Activated CD8-positive, alpha-beta T cell treated with anti-CD3 and anti-CD28 coated beads, Interleukin-2, amount 10 ng/mL, durations not matched to agents 7 days and 5 days (primary cell): ENCODE measurements at regions not wholly inside any gene's neighbourhood (a gene's known extent, or its start where the extent isn't known, plus 50 kb on each side); places are given as distances from the start of the nearest gene placed in this dataset.
"Not testable (repeated sequence)": the region's sequence is repeated elsewhere in the genome, so short reads cannot be mapped to it uniquely, and the experiment has no call there.

Experiments
- ATAC-seq: fragments of 150-1000 bp; cut with Tn5 transposase; one replicate; pipeline ENCODE4 v1.10.0; 2021; ENCODE audit warnings: moderate library complexity
- CTCF ChIA-PET: fragments of 350-600 bp; sonication (Branson Sonifier 250); formaldehyde crosslinking; loops from one replicate; lab custom pipeline; 2021; ENCODE audit warnings: antibody characterized with exemption; lab: Charles Lee
- POLR2A ChIA-PET: fragments of 350-600 bp; sonication (Branson Sonifier 250); formaldehyde crosslinking; loops from one replicate; lab custom pipeline; 2021; ENCODE audit warnings: antibody characterized with exemption; lab: Charles Lee
- DNase-seq: peaks from one replicate; pipeline ENCODE4 v3.0.0-alpha.2; 2020
- H3K27ac Mint-ChIP-seq: one replicate; pipeline ENCODE4 v1.8.0; 2021; ENCODE audit warnings: mild to moderate bottlenecking, mixed read lengths
- H3K27me3 Mint-ChIP-seq: one replicate; pipeline ENCODE4 v1.8.0; 2021; ENCODE audit warnings: low read depth, mixed read lengths
- H3K36me3 Mint-ChIP-seq: one replicate; pipeline ENCODE4 v1.8.0; 2021; ENCODE audit warnings: low read depth, mixed read lengths
- H3K4me1 Mint-ChIP-seq: one replicate; pipeline ENCODE4 v1.8.0; 2021; ENCODE audit warnings: low read depth, mixed read lengths
- H3K4me3 Mint-ChIP-seq: one replicate; pipeline ENCODE4 v1.8.0; 2021; ENCODE audit warnings: mild to moderate bottlenecking, mixed read lengths
- H3K9me3 Mint-ChIP-seq: one replicate; pipeline ENCODE4 v1.8.0; 2022; ENCODE audit warnings: mixed read lengths; ENCODE audit not compliant: insufficient read depth

DNA sequence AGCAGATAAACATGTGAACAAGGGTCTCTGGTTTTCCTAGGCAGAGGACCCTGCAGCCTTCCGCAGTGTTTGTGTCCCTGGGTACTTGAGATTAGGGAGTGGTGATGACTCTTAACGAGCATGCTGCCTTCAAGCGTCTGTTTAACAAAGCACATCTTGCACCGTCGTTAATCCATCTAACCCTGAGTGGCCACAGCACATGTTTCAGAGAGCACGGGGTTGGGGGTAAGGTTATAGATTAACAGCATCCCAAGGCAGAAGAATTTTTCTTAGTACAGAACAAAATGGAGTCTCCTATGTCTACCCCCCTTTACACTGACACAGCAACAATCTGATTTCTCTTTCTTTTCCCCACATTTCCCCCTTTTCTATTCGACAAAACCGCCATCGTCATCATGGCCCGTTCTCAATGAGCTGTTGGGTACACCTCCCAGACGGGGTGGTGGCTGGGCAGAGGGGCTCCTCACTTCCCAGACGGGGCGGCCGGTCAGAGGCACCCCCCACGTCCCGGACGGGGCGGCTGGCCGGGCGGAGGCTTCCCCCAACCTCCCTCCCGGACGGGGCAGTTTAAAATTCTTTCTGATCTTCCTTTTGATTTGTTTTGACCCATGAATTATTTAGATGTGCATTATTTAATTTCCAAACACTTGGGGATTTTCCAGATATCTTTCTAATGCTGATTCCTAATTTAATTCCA lies 171.7 kb upstream of the RAB6C start:
- H3K4me3 Mint-ChIP-seq, POLR2A ChIA-PET, H3K27ac Mint-ChIP-seq, H3K4me1 Mint-ChIP-seq, H3K27me3 Mint-ChIP-seq, CTCF ChIA-PET, H3K9me3 Mint-ChIP-seq, H3K36me3 Mint-ChIP-seq, ATAC-seq, DNase-seq: not testable (repeated sequence)

DNA sequence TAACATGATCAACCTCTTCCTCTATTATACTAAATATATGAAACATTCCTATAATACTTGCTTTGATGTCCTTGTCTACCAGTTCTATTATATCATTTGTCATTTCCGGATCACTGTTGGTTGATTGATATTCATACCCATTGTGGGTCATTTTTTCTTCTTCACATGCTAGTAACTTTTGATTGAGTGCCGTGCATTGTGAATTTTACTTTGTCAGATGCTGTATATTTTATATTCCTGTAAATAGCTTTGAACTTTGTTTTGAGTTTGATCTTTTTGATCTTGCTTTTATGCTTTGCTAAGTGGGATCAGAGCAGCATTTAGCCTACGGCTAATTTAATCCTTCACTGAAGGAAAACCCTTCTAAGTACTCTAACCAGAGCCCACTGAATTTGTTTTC lies 168.9 kb upstream of the RAB6C start:
- Mint-ChIP-seq H3K36me3 (no peaks in the 10 kb centered on the region), H3K27ac (no peak overlapping the region), H3K4me3 (no peak overlapping the region), H3K27me3 (peaks cover 10% of the 10 kb centered on the region), H3K9me3 (no peaks in the 10 kb centered on the region), H3K4me1 (peaks cover 13% of the 10 kb centered on the region)
- ChIA-PET POLR2A (no interaction called here), CTCF (no interaction called here)
- DNase-seq = no peak
- no peak for ATAC-seq

DNA sequence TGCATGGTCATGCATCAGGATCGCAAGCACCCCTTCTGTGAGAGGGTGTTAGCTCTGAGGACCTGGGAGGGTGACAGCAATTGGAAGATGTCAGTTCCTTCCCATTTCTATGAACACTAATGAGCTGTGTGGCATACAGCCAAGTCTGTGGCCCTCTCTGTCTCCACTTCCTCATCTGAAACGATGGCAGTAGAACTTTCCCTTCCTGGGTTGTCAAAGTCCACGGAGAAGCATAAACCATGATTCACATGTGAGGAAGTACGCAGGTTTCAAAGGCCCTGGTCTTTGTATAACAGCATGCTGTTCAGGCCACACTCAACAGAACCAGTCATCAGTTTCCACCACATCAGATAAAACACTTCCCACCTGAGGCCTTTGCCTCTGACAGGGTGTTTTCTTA lies 167.4 kb upstream of the RAB6C start:
- no peak for ATAC-seq
- Mint-ChIP-seq H3K4me3 (no peak overlapping the region), H3K27me3 (peaks cover 10% of the 10 kb centered on the region), H3K4me1 (peaks cover 13% of the 10 kb centered on the region), H3K27ac (no peak overlapping the region), H3K36me3 (no peaks in the 10 kb centered on the region), H3K9me3 (no peaks in the 10 kb centered on the region)
- DNase-seq = no peak
- ChIA-PET POLR2A (no interaction called here), CTCF (no interaction called here)

- CTCF ChIA-PET = no interaction called here
These were observed 166.8 kb upstream of the RAB6C start for GRCh38 chr2:129812654-129813053.

DNA sequence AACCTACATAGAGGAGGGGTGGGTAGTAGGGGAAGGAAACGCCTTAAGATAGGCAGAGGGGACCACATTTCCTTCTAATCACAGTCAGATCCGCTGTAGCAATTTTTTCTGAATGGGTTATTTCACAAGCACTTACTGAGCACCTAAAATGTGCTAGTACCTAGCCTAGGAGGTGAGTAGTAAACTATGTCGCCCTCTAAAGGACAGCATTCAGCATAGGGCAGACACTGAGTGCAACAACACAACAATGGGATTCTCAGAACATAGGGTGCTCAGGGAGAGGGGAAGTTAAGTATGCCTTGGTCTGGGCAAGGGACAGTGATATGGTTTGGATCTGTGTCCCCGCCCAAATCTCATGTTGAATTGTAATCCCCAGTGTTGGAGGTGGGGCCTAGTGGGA lies 166.1 kb upstream of the RAB6C start:
- Mint-ChIP-seq H3K27ac (no peak overlapping the region), H3K36me3 (no peaks in the 10 kb centered on the region), H3K4me1 (peaks cover 13% of the 10 kb centered on the region), H3K4me3 (no peak overlapping the region), H3K9me3 (no peaks in the 10 kb centered on the region), H3K27me3 (peaks cover 10% of the 10 kb centered on the region)
- ChIA-PET CTCF (no interaction called here), POLR2A (no interaction called here)
- DNase-seq = no peak
- ATAC-seq = no peak

More at GRCh38 chr2:129812654-129813053, 166.8 kb upstream of the RAB6C start:
- H3K9me3 Mint-ChIP-seq = no peaks in the 10 kb centered on the region
- H3K4me3 Mint-ChIP-seq = no peak overlapping the region
- no peaks in the 10 kb centered on the region for H3K36me3 Mint-ChIP-seq
- H3K4me1 Mint-ChIP-seq = peaks cover 13% of the 10 kb centered on the region
- no peak overlapping the region for H3K27ac Mint-ChIP-seq
- no peak for DNase-seq
- peaks cover 10% of the 10 kb centered on the region for H3K27me3 Mint-ChIP-seq
- no peak for ATAC-seq
- POLR2A ChIA-PET = no interaction called here

- Mint-ChIP-seq H3K27ac (no peak overlapping the region), H3K27me3 (no peaks in the 10 kb centered on the region), H3K4me3 (no peak overlapping the region), H3K36me3 (no peaks in the 10 kb centered on the region), H3K4me1 (peaks cover 12% of the 10 kb centered on the region), H3K9me3 (no peaks in the 10 kb centered on the region)
- ATAC-seq (no peak), DNase-seq (no peak)
- ChIA-PET CTCF (no interaction called here), POLR2A (no interaction called here)
These were observed 162.5 kb upstream of the RAB6C start for GRCh38 chr2:129816813-129817574.

DNA sequence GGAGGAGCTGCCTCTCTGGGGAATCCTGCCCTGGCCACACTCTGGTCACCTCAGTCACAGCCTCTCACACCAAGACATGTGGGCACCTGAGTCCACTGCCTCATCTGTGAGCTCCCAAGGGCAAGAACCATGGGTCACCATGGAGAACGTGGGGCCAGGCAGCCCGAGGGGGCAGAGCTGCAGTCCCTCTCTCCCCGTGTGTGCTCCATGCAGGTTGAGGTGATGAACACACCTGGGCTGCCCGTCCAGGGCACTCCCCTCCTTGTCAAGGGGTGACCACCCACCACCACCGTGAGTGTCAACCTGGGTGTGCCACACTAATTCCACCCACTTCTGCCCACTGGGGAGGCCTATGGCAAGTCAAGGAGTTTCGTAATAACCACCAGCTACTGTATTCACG lies 159.6 kb upstream of the RAB6C start:
- Mint-ChIP-seq H3K36me3 (no peaks in the 10 kb centered on the region), H3K27ac (no peak overlapping the region), H3K27me3 (no peaks in the 10 kb centered on the region), H3K4me1 (no peaks in the 10 kb centered on the region), H3K9me3 (no peaks in the 10 kb centered on the region), H3K4me3 (no peak overlapping the region)
- ChIA-PET POLR2A (no interaction called here), CTCF (interaction anchor here (0.6 kb wide), 1 partner anchor 584 kb away, joined by 3 read pairs; no protein-coding TSS in a partner anchor)
- ATAC-seq = no peak
- DNase-seq = no peak

DNA sequence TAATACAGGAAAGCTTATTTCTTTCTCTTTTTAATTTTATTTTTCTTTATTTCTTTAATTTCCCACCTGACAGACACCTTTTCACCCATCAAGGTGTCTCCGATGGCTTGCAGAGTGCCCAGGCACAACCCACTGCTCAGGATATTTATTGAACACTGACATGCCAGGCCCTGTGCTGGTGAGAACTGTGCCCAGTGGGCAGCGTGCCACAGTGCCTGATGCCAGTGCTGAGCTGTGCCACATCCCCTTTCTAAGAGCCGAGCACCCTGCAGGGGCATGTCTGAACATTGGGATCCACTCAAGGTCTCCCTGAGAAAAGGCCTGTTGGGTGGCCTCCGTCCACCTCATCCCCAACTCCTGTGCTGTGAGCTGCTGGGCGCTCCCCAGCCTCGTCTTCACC lies 158.6 kb upstream of the RAB6C start:
- DNase-seq (no peak), ATAC-seq (no peak)
- Mint-ChIP-seq H3K36me3 (no peaks in the 10 kb centered on the region), H3K4me3 (no peak overlapping the region), H3K9me3 (no peaks in the 10 kb centered on the region), H3K27ac (no peak overlapping the region), H3K4me1 (no peaks in the 10 kb centered on the region), H3K27me3 (no peaks in the 10 kb centered on the region)
- POLR2A ChIA-PET = no interaction called here
- CTCF ChIA-PET = no interaction called here

DNA sequence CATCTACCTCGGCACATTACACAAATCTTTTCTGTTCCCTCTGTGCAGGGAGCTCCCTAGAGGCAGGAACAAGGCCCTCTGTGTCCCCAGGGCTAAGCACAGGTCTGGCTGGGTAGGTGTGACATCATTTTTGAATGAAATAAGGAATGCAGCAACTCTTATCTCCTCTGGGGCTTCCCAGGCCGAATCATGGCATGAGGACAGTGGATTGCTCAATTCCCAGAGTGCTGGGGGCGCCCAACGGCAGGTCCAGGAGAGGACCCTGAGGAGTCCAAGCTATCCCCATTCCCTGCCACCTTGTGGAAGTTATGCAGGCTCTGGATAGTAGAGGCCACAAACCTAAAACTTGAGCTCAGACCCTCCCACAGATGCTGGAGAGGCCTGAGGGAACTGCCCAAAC lies 158.0 kb upstream of the RAB6C start:
- H3K36me3 Mint-ChIP-seq = no peaks in the 10 kb centered on the region
- H3K27ac Mint-ChIP-seq = no peak overlapping the region
- no peaks in the 10 kb centered on the region for H3K4me1 Mint-ChIP-seq
- no peak for DNase-seq
- ChIA-PET POLR2A (no interaction called here), CTCF (no interaction called here)
- ATAC-seq = no peak
- H3K4me3 Mint-ChIP-seq = no peak overlapping the region
- H3K27me3 Mint-ChIP-seq = no peaks in the 10 kb centered on the region
- no peaks in the 10 kb centered on the region for H3K9me3 Mint-ChIP-seq

DNA sequence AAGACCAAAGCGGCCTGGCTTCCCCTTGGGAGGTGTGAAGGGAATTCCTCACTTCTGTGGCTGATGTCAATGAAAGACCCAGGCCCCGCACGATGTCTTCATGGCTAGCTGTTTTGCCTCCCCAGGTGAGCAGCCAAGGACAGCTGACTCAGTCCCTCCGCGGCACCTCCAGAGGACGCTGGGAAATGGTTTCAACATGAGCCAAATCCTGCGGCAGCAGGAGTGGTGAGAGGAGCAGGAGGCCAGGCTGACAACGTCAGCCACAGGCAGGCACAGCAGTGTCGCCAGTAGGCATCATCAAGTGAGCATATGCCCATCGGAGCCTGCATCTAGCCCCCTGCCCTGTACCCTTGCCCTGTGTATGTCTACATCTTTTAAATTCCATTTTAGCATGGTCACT lies 156.4 kb upstream of the RAB6C start:
- CTCF ChIA-PET = no interaction called here
- Mint-ChIP-seq H3K9me3 (no peaks in the 10 kb centered on the region), H3K36me3 (no peaks in the 10 kb centered on the region), H3K27me3 (no peaks in the 10 kb centered on the region), H3K4me3 (no peak overlapping the region), H3K27ac (no peak overlapping the region), H3K4me1 (no peaks in the 10 kb centered on the region)
- DNase-seq (no peak), ATAC-seq (no peak)
- POLR2A ChIA-PET = no interaction called here

GRCh38 chr2:129827311-129828090 lies 152.0 kb upstream of the RAB6C start:
- H3K27ac Mint-ChIP-seq = no peak overlapping the region
- DNase-seq (no peak), ATAC-seq (no peak)
- no peaks in the 10 kb centered on the region for H3K36me3 Mint-ChIP-seq
- H3K4me1 Mint-ChIP-seq = no peaks in the 10 kb centered on the region
- H3K4me3 Mint-ChIP-seq = no peak overlapping the region
- ChIA-PET POLR2A (no interaction called here), CTCF (no interaction called here)
- no peaks in the 10 kb centered on the region for H3K9me3 Mint-ChIP-seq
- no peaks in the 10 kb centered on the region for H3K27me3 Mint-ChIP-seq

GRCh38 chr2:129828792-129829191 lies 150.7 kb upstream of the RAB6C start:
- Mint-ChIP-seq H3K4me1 (no peaks in the 10 kb centered on the region), H3K27ac (no peak overlapping the region), H3K27me3 (no peaks in the 10 kb centered on the region), H3K9me3 (no peaks in the 10 kb centered on the region), H3K4me3 (no peak overlapping the region), H3K36me3 (no peaks in the 10 kb centered on the region)
- no peak for ATAC-seq
- ChIA-PET CTCF (no interaction called here), POLR2A (no interaction called here)
- no peak for DNase-seq
